ENCODE measurements at regions not wholly inside any gene's neighbourhood (a gene's known extent, or its start where the extent isn't known, plus 50 kb on each side); places are given as distances from the start of the nearest gene placed in this dataset.

DNA sequence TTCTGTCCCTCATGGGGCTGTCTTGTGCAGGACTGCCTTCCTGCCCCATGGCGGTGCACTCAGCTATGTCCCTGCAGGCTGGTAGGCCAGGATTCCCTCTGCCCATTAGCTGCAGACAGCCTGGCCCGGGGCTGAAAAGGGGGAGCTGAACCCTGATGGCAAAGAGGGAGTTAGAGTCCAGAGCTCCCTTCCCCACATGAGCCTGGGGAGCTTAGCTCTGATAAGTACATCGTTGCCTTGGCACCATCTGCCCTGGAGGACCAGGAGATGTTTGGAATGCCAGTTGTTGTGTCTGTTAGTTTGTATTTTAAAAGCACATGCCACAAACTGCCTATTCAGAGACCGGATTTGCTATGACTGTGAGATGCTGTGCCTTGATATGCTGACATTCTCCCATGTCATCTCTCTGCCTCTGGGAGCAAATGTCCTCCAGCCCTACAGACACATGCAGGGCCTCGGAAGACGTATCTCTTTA lies 65.1 kb upstream of the AFF3 start:
- TF ChIP-seq, protein P1, sequence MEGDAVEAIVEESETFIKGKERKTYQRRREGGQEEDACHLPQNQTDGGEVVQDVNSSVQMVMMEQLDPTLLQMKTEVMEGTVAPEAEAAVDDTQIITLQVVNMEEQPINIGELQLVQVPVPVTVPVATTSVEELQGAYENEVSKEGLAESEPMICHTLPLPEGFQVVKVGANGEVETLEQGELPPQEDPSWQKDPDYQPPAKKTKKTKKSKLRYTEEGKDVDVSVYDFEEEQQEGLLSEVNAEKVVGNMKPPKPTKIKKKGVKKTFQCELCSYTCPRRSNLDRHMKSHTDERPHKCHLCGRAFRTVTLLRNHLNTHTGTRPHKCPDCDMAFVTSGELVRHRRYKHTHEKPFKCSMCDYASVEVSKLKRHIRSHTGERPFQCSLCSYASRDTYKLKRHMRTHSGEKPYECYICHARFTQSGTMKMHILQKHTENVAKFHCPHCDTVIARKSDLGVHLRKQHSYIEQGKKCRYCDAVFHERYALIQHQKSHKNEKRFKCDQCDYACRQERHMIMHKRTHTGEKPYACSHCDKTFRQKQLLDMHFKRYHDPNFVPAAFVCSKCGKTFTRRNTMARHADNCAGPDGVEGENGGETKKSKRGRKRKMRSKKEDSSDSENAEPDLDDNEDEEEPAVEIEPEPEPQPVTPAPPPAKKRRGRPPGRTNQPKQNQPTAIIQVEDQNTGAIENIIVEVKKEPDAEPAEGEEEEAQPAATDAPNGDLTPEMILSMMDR (IDR thresholded peaks at IDR 0.05) = no peak
- no peak for TF ChIP-seq ELF4 (CRISPR knock-in tag; IDR thresholded peaks at IDR 0.05; ENCODE audit: low read depth)
- TF ChIP-seq, protein P2, sequence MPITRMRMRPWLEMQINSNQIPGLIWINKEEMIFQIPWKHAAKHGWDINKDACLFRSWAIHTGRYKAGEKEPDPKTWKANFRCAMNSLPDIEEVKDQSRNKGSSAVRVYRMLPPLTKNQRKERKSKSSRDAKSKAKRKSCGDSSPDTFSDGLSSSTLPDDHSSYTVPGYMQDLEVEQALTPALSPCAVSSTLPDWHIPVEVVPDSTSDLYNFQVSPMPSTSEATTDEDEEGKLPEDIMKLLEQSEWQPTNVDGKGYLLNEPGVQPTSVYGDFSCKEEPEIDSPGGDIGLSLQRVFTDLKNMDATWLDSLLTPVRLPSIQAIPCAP (CRISPR knock-in tag; IDR thresholded peaks at IDR 0.05) = no peak

All from WTC11 (cell line).